K562 (cell line): ENCODE measurements at regions not wholly inside any gene's neighbourhood (a gene's known extent, or its start where the extent isn't known, plus 50 kb on each side); places are given as distances from the start of the nearest gene placed in this dataset.

ENCODE experiments used
- ATAC-seq: fragments of 200-7000 bp; cut with Tn5 transposase; 3 replicates; pipeline ENCODE4 v1.9.1; 2020; ENCODE audit warnings: moderate library complexity
- BruUV-seq: library from RNA; stranded (reverse); fragments of 400-500 nt; replicated peaks from 2 replicates; lab custom pipeline; 2021; lab: Mats Ljungman, UMichigan
- CTCF ChIA-PET: fragments of 300-600 bp; formaldehyde crosslinking; extraction: SDS; loops from one replicate; lab custom pipeline; 2021; ENCODE audit warnings: low intra/inter-chr PET ratio; lab: Yijun Ruan, JAX
- POLR2A ChIA-PET: fragments of 300-600, 350-650 bp; sonication (Branson Sonifier 250); formaldehyde crosslinking; extraction: SDS; loops from one replicate; lab custom pipeline; 2021; ENCODE audit warnings: antibody characterized with exemption, inconsistent platforms; lab: Yijun Ruan, JAX
- DNase-seq, 4 experiments: peaks; one replicate each; pipeline versions ENCODE4 v3.0.0 to v3.0.0-alpha.2; 2011 to 2018; ENCODE audit warnings: low spot score in 3 of 4, mixed read lengths in 3 of 4; ENCODE audit errors: extremely low read depth in 1 of 4
- FAIRE-seq: peaks from 2 replicates; lab custom pipeline; 2011; peaks lifted over from hg19 to GRCh38; lab: Jason Lieb, UNC
- H2AFZ ChIP-seq: 2 replicates; pipeline ENCODE4 v1.6.0; 2011; ENCODE audit warnings: low read depth, low read length, control low read depth, inconsistent platforms
- H3K27ac ChIP-seq: fragments of 200-600 bp; 3 replicates; pipeline ENCODE4 v1.8.0; 2011; ENCODE audit warnings: low read depth, mild to moderate bottlenecking, control low read depth, inconsistent platforms, low read length, moderate library complexity, mixed read lengths; ENCODE audit errors: extremely low read depth
- H3K27me3 ChIP-seq, 2 experiments: fragments of 300-600 bp in 1 of 2; 2 replicates in 1 of 2; 3 replicates in 1 of 2; pipeline versions ENCODE4 v1.6.0 to v1.8.0; 2011; ENCODE audit warnings: inconsistent platforms in 2 of 2, low read length in 2 of 2, mild to moderate bottlenecking in 1 of 2, mixed read lengths in 1 of 2, moderate library complexity in 1 of 2; ENCODE audit not compliant: control insufficient read depth in 2 of 2, insufficient read depth in 2 of 2
- H3K36me3 ChIP-seq: fragments of 300-600 bp; 3 replicates; pipeline ENCODE4 v1.8.0; 2011; ENCODE audit warnings: mild to moderate bottlenecking, low read length, inconsistent platforms; ENCODE audit not compliant: control insufficient read depth, insufficient read depth
- H3K4me1 ChIP-seq, 2 experiments: fragments of 200-600 bp in 1 of 2; replicated peaks in 1 of 2; 2 replicates in 1 of 2; 3 replicates in 1 of 2; pipeline versions ENCODE4 v1.5.1 to v1.8.0; 2011; ENCODE audit warnings: inconsistent platforms in 2 of 2, low read length in 2 of 2, mild to moderate bottlenecking in 1 of 2, mixed read lengths in 1 of 2, moderate library complexity in 1 of 2; ENCODE audit not compliant: control insufficient read depth in 2 of 2, insufficient read depth in 2 of 2
- H3K4me2 ChIP-seq: 2 replicates; pipeline ENCODE4 v1.6.1; 2011; ENCODE audit warnings: low read length, control low read depth, inconsistent platforms, mixed read lengths; ENCODE audit not compliant: insufficient read depth
- H3K4me3 ChIP-seq: fragments of 200-600 bp; sonication (generic), shearing (Covaris generic); 2 replicates; pipeline ENCODE4 v1.5.1; 2016; ENCODE audit warnings: control low read depth, inconsistent platforms
- H3K79me2 ChIP-seq: fragments of 200-600 bp; 3 replicates; pipeline ENCODE4 v1.8.0; 2011; ENCODE audit warnings: low read length, inconsistent platforms; ENCODE audit not compliant: control insufficient read depth, insufficient read depth
- H3K9ac ChIP-seq, 2 experiments: 2 replicates each; pipeline versions ENCODE4 v1.6.0 to v1.6.1; 2011; ENCODE audit warnings: low read depth in 2 of 2, low read length in 2 of 2, control low read depth in 1 of 2, inconsistent platforms in 1 of 2, mild to moderate bottlenecking in 1 of 2, mixed read lengths in 1 of 2; ENCODE audit not compliant: insufficient read depth in 1 of 2
- H3K9me1 ChIP-seq: one replicate; pipeline ENCODE4 v1.6.0; 2011; ENCODE audit warnings: inconsistent platforms, mild to moderate bottlenecking, low read length, moderate library complexity; ENCODE audit not compliant: control insufficient read depth, insufficient read depth
- H3K9me3 ChIP-seq: replicated peaks from 2 replicates; pipeline ENCODE4 v1.5.1; 2011; ENCODE audit warnings: low read depth, low read length, inconsistent platforms; ENCODE audit not compliant: control insufficient read depth, insufficient read depth
- H4K20me1 ChIP-seq: replicated peaks from 2 replicates; pipeline ENCODE4 v1.6.1; 2011; ENCODE audit warnings: low read length, inconsistent platforms, mixed read lengths; ENCODE audit not compliant: control insufficient read depth, insufficient read depth
- ELF1 ChIP-seq: fragments of 200-800 bp; sonication (Bioruptor generic); IDR thresholded peaks from 2 replicates; pipeline ENCODE4 v1.6.1; 2016; ENCODE audit warnings: missing genetic modification characterization, missing compliant biosample characterization
- ETV6 ChIP-seq, 3 experiments: fragments of 150-350 bp in 1 of 3; sonication (generic) in 1 of 3; formaldehyde crosslinking in 1 of 3; IDR thresholded peaks; 2 replicates each; pipeline versions ENCODE4 v1.6.1 to v1.8.0; 2014 to 2022; ENCODE audit warnings: borderline replicate concordance in 2 of 3, low read depth in 2 of 3, antibody characterized with exemption in 1 of 3, low read length in 1 of 3, mild to moderate bottlenecking in 1 of 3, missing genetic modification reagents in 1 of 3
- FOXK2 ChIP-seq, 2 experiments: fragments of 450-650 bp; IDR thresholded peaks in 1 of 2; conservative IDR thresholded peaks in 1 of 2; 2 replicates each; pipeline ENCODE4 v1.6.1; 2016; ENCODE audit warnings: low read depth in 2 of 2, mild to moderate bottlenecking in 1 of 2
- KLF6 ChIP-seq: fragments of 250-450 bp; sonication (Bioruptor Pico); IDR thresholded peaks from 2 replicates; pipeline ENCODE4 v1.4.0; 2020; ENCODE audit warnings: mild to moderate bottlenecking, moderate library complexity, borderline replicate concordance
- NFRKB ChIP-seq: fragments of 450-650 bp; IDR thresholded peaks from 2 replicates; pipeline ENCODE4 v1.6.1; 2016; ENCODE audit warnings: low read depth
- SOX6 ChIP-seq: fragments of 450-650 bp; IDR thresholded peaks from 2 replicates; pipeline ENCODE4 v1.6.1; 2014; ENCODE audit warnings: mild to moderate bottlenecking
- SPI1 ChIP-seq: IDR thresholded peaks from 2 replicates; pipeline ENCODE4 v1.6.1; 2011; ENCODE audit warnings: low read depth, low read length, control low read depth, borderline replicate concordance
- ZFPM2 ChIP-seq: fragments of 250-450 bp; sonication (Bioruptor Pico); IDR thresholded peaks from 2 replicates; pipeline ENCODE4 v1.5.1; 2022; ENCODE audit warnings: mild to moderate bottlenecking
- ZNF133 ChIP-seq: fragments of 250-450 bp; sonication (Bioruptor Pico); IDR thresholded peaks from 2 replicates; pipeline ENCODE4 v1.4.0; 2020; ENCODE audit warnings: mild to moderate bottlenecking
- WGBS: fragments of 100-300 bp; shearing (Covaris generic); methylation state at CpG from one replicate; pipeline ENCODE4 v1.1.6; 2016; ENCODE audit warnings: low coverage, mixed read lengths; ENCODE audit not compliant: insufficient coverage; ENCODE audit errors: missing lambda C conversion rate; 5-methylcytosine and 5-hydroxymethylcytosine counted together
- in situ Hi-C: fragments of 300-500 bp; cut with MboI; formaldehyde crosslinking; loops from 4 replicates; pipeline ENCODE4 v1.15.0; 2018; ENCODE audit warnings: inconsistent platforms, mixed read lengths
- intact Hi-C: fragments of 100-400 bp; cut with micrococcal nuclease; formaldehyde crosslinking; loops from 2 replicates; pipeline ENCODE4 v1.14.2; 2022
- TF ChIP-seq, protein P1 (sequence below): fragments of 250-450 bp; sonication (Bioruptor Pico); IDR thresholded peaks from 2 replicates; pipeline ENCODE4 v1.4.0; 2020; ENCODE audit warnings: borderline replicate concordance
- TF ChIP-seq, protein P2 (sequence below): fragments of 450-650 bp; IDR thresholded peaks from 2 replicates; pipeline ENCODE4 v1.6.1; 2017; ENCODE audit warnings: antibody characterized with exemption

DNA sequence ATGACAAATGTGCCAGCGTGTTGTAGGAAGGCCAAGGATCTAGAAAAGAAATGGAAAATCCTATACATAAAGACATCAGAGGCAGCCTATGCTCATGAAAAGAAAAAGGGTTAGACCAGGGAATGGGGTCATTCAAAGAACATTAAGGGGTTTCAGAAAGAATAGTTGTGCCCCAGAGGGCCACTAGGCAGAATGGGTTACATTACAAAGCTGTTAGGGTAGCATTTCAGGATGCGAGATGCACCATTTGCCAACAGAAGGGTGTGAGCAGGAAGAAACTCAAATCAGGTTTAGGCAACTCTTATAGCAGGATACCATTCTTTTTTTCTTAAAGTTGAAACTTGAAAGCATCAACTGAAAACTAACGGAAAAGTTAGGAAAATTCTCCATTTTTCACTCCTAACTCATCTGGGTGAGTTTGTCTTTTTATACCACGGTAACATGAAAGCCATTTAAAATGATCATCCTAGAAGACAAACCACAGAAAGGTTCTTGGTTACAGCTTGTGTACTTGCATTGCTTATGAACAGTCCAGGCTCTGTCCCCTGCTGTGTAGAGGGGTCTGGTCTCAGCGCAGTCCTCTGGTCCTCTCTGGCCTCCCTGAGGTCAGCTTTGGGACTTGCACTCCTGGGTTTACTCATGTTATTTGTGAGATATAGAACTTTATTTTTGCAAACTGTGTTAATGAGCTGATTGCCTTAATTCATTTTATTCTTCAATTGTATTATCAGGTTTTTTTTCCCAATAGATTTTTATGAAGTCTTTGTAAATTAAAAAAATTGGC, 209.1 kb downstream of the DACT1 start:
- in situ Hi-C loops, result no loop called here
- Histone ChIP-seq H3K9me3 (no peaks in the 10 kb centered on the region), H3K27me3 (no peaks in the 10 kb centered on the region), H2AFZ (no peak overlapping the region), H3K36me3 (no peaks in the 10 kb centered on the region), H3K27ac (no peak overlapping the region), H3K9ac (no peak overlapping the region), H3K4me2 (no peak overlapping the region), H3K9me1 (no peaks in the 10 kb centered on the region), H4K20me1 (no peaks in the 10 kb centered on the region), H3K79me2 (no peaks in the 10 kb centered on the region), H3K4me3 (no peak overlapping the region), H3K4me1 (no peaks in the 10 kb centered on the region)
- intact Hi-C loops, result no loop called here
- no TSS peak for BruUV-seq
- ChIA-PET POLR2A (no interaction called here), CTCF (interaction anchor here (0.6 kb wide), 1 partner anchor 26 kb away, joined by 3 read pairs; no protein-coding TSS in a partner anchor)
- DNase-seq (no peak), FAIRE-seq (no peak), ATAC-seq (no peak)
- 1% methylated on average over 5 of the region's 5 CpGs for WGBS
- TF ChIP-seq ELF1 (tag), result no peak
- TF ChIP-seq, protein P1, sequence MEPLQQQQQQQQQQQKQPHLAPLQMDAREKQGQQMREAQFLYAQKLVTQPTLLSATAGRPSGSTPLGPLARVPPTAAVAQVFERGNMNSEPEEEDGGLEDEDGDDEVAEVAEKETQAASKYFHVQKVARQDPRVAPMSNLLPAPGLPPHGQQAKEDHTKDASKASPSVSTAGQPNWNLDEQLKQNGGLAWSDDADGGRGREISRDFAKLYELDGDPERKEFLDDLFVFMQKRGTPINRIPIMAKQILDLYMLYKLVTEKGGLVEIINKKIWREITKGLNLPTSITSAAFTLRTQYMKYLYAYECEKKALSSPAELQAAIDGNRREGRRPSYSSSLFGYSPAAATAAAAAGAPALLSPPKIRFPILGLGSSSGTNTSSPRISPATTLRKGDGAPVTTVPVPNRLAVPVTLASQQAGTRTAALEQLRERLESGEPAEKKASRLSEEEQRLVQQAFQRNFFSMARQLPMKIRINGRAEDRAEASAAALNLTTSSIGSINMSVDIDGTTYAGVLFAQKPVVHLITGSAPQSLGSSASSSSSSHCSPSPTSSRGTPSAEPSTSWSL (CRISPR knock-in tag), result no peak
- no peak for TF ChIP-seq ZFPM2 (CRISPR knock-in tag)
- no peak for TF ChIP-seq NFRKB
- TF ChIP-seq ETV6 (IDR thresholded peaks at IDR 0.05; ENCODE audit: borderline replicate concordance in 1 of 2, low read depth in 2 of 2, low read length in 1 of 2), result no peak
- TF ChIP-seq ETV6 (CRISPR knock-in tag; IDR thresholded peaks at IDR 0.05; ENCODE audit: borderline replicate concordance), result no peak
- no peak for TF ChIP-seq KLF6 (CRISPR knock-in tag)
- no peak for TF ChIP-seq FOXK2 (conservative IDR thresholded peaks at IDR 0.05 in 1 of 2, IDR thresholded peaks at IDR 0.05 in 1 of 2; ENCODE audit: low read depth in 2 of 2)
- TF ChIP-seq, protein P2, sequence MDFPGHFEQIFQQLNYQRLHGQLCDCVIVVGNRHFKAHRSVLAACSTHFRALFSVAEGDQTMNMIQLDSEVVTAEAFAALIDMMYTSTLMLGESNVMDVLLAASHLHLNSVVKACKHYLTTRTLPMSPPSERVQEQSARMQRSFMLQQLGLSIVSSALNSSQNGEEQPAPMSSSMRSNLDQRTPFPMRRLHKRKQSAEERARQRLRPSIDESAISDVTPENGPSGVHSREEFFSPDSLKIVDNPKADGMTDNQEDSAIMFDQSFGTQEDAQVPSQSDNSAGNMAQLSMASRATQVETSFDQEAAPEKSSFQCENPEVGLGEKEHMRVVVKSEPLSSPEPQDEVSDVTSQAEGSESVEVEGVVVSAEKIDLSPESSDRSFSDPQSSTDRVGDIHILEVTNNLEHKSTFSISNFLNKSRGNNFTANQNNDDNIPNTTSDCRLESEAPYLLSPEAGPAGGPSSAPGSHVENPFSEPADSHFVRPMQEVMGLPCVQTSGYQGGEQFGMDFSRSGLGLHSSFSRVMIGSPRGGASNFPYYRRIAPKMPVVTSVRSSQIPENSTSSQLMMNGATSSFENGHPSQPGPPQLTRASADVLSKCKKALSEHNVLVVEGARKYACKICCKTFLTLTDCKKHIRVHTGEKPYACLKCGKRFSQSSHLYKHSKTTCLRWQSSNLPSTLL, result no peak
- no peak for TF ChIP-seq SOX6
- TF ChIP-seq SPI1, result no peak
- TF ChIP-seq ZNF133, result no peak
